ENCODE measurements at regions not wholly inside any gene's neighbourhood (a gene's known extent, or its start where the extent isn't known, plus 50 kb on each side); places are given as distances from the start of the nearest gene placed in this dataset.

DNA sequence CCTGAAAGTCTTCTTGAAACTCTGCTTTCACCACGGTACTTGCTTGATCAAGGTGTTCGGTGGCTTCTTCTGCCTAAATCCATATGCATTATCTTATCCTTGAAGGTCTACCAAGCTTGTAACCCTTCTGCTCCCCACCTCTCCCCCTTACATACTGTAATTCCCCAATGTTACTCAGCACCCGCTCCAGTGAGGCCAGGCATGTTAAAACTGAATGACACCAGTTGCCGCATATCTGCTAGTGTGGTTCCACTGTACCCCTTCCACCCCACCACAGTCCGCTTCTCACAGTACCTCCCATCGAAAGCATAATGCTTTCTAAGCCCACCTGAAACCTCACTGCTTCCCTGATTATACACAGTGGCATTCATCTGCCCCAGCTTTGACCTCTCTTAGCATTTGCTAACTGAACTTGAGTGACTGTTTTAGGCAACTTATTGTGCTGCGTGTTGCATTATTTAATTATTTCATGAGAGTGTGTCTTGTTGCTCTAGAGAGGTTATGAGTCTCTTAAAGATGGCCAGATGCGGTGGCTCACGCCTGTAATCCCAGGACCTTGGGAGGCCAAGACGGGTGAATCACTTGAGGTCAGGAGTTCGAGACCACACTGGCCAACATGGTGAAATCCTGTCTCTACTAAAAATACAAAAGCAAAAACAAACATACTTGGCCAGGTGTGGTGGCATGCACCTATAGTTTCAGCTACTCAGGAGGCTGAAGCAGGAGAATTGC lies 87.6 kb upstream of the MBNL2 start:
- TF ChIP-seq POLR2A (IDR thresholded peaks at IDR 0.05; ENCODE audit: control extremely low read depth in 1 of 2, low read depth in 2 of 2, low read length in 2 of 2): no peak
- no peak for TF ChIP-seq RAD21 (IDR thresholded peaks at IDR 0.05 in 1 of 2, conservative IDR thresholded peaks at IDR 0.05 in 1 of 2; ENCODE audit: low read depth in 2 of 2, low read length in 2 of 2)
- TF ChIP-seq, protein P1, sequence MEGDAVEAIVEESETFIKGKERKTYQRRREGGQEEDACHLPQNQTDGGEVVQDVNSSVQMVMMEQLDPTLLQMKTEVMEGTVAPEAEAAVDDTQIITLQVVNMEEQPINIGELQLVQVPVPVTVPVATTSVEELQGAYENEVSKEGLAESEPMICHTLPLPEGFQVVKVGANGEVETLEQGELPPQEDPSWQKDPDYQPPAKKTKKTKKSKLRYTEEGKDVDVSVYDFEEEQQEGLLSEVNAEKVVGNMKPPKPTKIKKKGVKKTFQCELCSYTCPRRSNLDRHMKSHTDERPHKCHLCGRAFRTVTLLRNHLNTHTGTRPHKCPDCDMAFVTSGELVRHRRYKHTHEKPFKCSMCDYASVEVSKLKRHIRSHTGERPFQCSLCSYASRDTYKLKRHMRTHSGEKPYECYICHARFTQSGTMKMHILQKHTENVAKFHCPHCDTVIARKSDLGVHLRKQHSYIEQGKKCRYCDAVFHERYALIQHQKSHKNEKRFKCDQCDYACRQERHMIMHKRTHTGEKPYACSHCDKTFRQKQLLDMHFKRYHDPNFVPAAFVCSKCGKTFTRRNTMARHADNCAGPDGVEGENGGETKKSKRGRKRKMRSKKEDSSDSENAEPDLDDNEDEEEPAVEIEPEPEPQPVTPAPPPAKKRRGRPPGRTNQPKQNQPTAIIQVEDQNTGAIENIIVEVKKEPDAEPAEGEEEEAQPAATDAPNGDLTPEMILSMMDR (IDR thresholded peaks at IDR 0.05; ENCODE audit: control extremely low read depth in 1 of 3, insufficient read depth in 1 of 3, low read depth in 1 of 3, low read length in 3 of 3): no peak
- no peak for TF ChIP-seq EZH2 (IDR thresholded peaks at IDR 0.05; ENCODE audit: low read depth, low read length, severe bottlenecking)
- no peak for TF ChIP-seq JUN (IDR thresholded peaks at IDR 0.05; ENCODE audit: low read depth, low read length)
- no peak for TF ChIP-seq BRCA1 (IDR thresholded peaks at IDR 0.05; ENCODE audit: low read depth, low read length)
- no peak for TF ChIP-seq FOSL1 (IDR thresholded peaks at IDR 0.05; ENCODE audit: insufficient read depth, low read depth, low read length)
- no peak for TF ChIP-seq SP1 (IDR thresholded peaks at IDR 0.05; ENCODE audit: low read depth, low read length)
- TF ChIP-seq, protein P2, sequence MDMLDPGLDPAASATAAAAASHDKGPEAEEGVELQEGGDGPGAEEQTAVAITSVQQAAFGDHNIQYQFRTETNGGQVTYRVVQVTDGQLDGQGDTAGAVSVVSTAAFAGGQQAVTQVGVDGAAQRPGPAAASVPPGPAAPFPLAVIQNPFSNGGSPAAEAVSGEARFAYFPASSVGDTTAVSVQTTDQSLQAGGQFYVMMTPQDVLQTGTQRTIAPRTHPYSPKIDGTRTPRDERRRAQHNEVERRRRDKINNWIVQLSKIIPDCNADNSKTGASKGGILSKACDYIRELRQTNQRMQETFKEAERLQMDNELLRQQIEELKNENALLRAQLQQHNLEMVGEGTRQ (IDR thresholded peaks at IDR 0.05; ENCODE audit: low read length): no peak
